Esophagus muscularis mucosa (tissue), 4 donors: ENCODE measurements at regions not wholly inside any gene's neighbourhood (a gene's known extent, or its start where the extent isn't known, plus 50 kb on each side); places are given as distances from the start of the nearest gene placed in this dataset.

Experiments used
- DNase-seq: peaks from one replicate; pipeline ENCODE4 v3.0.0-alpha.2; 2017; ENCODE audit errors: extremely low spot score
- H3K27ac ChIP-seq, 4 donors: fragments of 200-600 bp; sonication (generic); replicated peaks in 1 of 4; 1 replicate in 3 of 4; 2 replicates in 1 of 4; pipeline ENCODE4 v1.5.1; 2016 to 2019; ENCODE audit warnings: mild to moderate bottlenecking in 1 of 4
- H3K27me3 ChIP-seq, 4 donors: fragments of 200-600 bp; sonication (generic); one replicate each; pipeline versions ENCODE4 v1.5.1 to v1.6.0; 2016 to 2019
- H3K36me3 ChIP-seq, 4 donors: fragments of 200-600 bp; sonication (generic); one replicate each; pipeline ENCODE4 v1.5.1; 2016 to 2019
- H3K4me1 ChIP-seq, 4 donors: fragments of 200-600 bp; sonication (generic); one replicate each; pipeline ENCODE4 v1.5.1; 2016 to 2019
- H3K4me3 ChIP-seq, 4 donors: fragments of 200-600 bp; sonication (generic); 1 replicate in 2 of 4; 2 replicates in 2 of 4; pipeline ENCODE4 v1.5.1; 2016 to 2019; ENCODE audit warnings: mild to moderate bottlenecking in 4 of 4, moderate library complexity in 1 of 4
- H3K9me3 ChIP-seq, 4 donors: fragments of 200-600 bp; sonication (generic); 1 replicate in 3 of 4; 2 replicates in 1 of 4; pipeline ENCODE4 v1.5.1; 2016 to 2019
- EP300 ChIP-seq: sonication (generic); formaldehyde crosslinking; IDR thresholded peaks from one replicate; pipeline ENCODE4 v1.6.1; 2017; ENCODE audit warnings: antibody characterized with exemption
- POLR2A ChIP-seq: fragments of 450-650 bp; IDR thresholded peaks from one replicate; pipeline ENCODE4 v1.6.1; 2017; ENCODE audit warnings: antibody characterized with exemption, moderate library complexity, mild to moderate bottlenecking, low read depth
- POLR2AphosphoS5 ChIP-seq, 2 donors: sonication (generic); formaldehyde crosslinking; IDR thresholded peaks; one replicate each; pipeline ENCODE4 v1.6.1; 2017; ENCODE audit warnings: antibody characterized with exemption in 2 of 2
- WGBS: methylation state at CpG from one replicate; pipeline ENCODE4 v1.1.5; 2018; 5-methylcytosine and 5-hydroxymethylcytosine counted together
- intact Hi-C: fragments of 100-400 bp; cut with DNase I; formaldehyde crosslinking; loops from one replicate; pipeline ENCODE4 v1.15.1; 2023
- TF ChIP-seq, protein P1 (sequence below), 3 experiments: fragments of 200-600 bp in 2 of 3; fragments of 450-650 bp in 1 of 3; sonication (generic) in 2 of 3; IDR thresholded peaks; one replicate each; pipeline ENCODE4 v1.5.1; 2017 to 2019; ENCODE audit warnings: antibody characterized with exemption in 3 of 3, mild to moderate bottlenecking in 2 of 3, moderate library complexity in 1 of 3

DNA sequence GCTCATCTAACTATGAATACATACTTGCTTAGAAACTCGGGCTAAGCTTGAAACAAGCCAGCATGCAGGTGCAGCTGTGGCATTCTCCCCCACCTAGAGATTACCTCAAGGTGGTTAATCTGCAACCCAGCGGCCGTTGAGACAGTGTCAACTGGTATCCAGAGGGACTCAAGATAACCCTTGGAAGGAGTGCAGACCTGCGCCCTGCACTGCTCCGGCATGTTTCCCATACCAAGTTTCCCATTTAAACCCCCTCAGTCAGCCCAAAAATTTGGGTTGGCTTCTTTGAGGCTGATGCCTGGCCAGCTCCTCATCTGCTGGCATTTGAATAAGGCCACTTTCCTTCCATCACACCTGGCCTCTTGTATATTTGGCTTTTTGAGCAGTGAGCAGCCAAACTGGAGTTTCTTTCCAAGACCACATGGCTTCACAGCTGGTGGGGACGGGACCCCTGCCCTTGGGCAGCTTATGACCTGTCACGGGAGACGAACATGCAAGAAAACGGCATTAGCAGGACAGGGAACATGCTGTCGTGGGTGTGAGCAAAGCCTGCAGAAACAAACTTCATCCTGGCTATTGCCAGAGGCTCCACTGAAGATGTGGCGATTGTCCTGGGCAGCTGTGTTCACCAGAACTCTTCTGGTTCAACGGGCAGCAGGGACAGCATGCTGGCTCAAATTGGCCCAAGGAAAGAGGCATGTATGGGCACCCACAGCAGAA is 98.2 kb downstream of the PLXNA1 start:
- no peak overlapping the region for H3K27ac ChIP-seq
- WGBS: 73% methylated on average over 12 of the region's 12 CpGs
- TF ChIP-seq POLR2AphosphoS5 (IDR thresholded peaks at IDR 0.05): no peak
- TF ChIP-seq, protein P1, sequence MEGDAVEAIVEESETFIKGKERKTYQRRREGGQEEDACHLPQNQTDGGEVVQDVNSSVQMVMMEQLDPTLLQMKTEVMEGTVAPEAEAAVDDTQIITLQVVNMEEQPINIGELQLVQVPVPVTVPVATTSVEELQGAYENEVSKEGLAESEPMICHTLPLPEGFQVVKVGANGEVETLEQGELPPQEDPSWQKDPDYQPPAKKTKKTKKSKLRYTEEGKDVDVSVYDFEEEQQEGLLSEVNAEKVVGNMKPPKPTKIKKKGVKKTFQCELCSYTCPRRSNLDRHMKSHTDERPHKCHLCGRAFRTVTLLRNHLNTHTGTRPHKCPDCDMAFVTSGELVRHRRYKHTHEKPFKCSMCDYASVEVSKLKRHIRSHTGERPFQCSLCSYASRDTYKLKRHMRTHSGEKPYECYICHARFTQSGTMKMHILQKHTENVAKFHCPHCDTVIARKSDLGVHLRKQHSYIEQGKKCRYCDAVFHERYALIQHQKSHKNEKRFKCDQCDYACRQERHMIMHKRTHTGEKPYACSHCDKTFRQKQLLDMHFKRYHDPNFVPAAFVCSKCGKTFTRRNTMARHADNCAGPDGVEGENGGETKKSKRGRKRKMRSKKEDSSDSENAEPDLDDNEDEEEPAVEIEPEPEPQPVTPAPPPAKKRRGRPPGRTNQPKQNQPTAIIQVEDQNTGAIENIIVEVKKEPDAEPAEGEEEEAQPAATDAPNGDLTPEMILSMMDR (IDR thresholded peaks at IDR 0.05): no peak
- no peak for TF ChIP-seq POLR2A
- TF ChIP-seq EP300: no peak
- no peaks in the 10 kb centered on the region for H3K36me3 ChIP-seq
- no peaks in the 10 kb centered on the region for H3K4me1 ChIP-seq
- DNase-seq: no peak
- H3K9me3 ChIP-seq: no peaks in the 10 kb centered on the region
- H3K4me3 ChIP-seq: no peak overlapping the region
- intact Hi-C loops: no loop called here
- H3K27me3 ChIP-seq: no peaks in the 10 kb centered on the region

DNA sequence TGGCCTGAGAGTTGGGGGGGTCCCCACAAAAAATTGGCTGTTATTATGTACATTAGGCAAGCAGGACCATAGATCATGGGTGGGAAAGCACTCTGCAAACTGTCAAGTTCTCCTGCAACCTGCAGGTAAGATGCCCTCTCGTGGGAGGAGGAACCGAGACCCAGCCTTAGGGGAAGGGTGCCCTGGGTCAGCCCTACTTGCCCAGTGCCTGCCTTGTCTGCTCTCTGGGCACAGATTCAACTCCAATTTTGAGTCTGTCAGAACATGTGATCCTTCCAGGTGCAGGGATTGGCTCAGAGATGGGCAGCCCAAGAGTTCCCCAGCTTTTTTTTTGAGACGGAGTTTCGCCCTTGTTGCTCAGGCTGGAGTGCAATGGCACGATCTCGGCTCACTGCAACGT is 99.2 kb downstream of the PLXNA1 start:
- intact Hi-C loops: no loop called here
- no peak overlapping the region for H3K4me3 ChIP-seq
- no peaks in the 10 kb centered on the region for H3K27me3 ChIP-seq
- no peak overlapping the region for H3K27ac ChIP-seq
- H3K4me1 ChIP-seq: no peaks in the 10 kb centered on the region
- no peak for TF ChIP-seq EP300
- no peak for TF ChIP-seq POLR2AphosphoS5 (IDR thresholded peaks at IDR 0.05)
- no peak for TF ChIP-seq POLR2A
- TF ChIP-seq, protein P1 (IDR thresholded peaks at IDR 0.05): no peak
- DNase-seq: no peak
- H3K9me3 ChIP-seq: no peaks in the 10 kb centered on the region
- 88% methylated on average over 7 of the region's 7 CpGs for WGBS
- H3K36me3 ChIP-seq: no peaks in the 10 kb centered on the region

DNA sequence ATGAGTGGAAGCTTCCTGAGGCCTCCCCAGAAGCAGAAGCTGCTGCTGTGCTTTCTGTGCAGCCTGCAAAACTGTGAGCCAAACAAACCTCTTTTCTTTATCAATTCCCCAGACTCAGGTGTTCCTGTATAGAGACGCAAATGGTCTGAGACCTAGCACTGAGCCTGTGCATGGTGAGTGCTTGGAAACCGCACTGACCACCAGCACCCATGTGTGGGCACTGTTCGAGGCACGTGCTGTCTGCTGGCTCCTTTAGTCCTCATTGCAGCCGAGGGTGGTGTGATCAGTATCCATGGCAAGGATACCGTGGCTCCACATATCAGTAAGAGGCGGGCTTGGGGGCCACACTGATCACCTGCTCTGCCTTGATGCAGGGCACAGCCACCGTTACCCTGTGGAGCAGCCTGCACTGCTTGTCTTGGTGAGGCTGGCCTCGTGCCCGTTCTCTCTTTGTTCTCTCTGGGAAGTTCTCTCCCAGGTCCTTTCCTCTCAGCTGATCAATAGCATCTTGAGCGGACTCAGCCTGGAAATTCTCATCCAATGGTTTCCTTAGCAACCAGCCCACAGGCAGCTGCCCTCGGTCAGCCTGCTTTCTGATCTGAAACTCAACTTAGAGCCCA is 101.0 kb downstream of the PLXNA1 start:
- no peaks in the 10 kb centered on the region for H3K4me1 ChIP-seq
- H3K36me3 ChIP-seq: no peaks in the 10 kb centered on the region
- no peak overlapping the region for H3K4me3 ChIP-seq
- TF ChIP-seq POLR2A (no peak), POLR2AphosphoS5 (IDR thresholded peaks at IDR 0.05) (no peak), EP300 (no peak)
- TF ChIP-seq, protein P1 (IDR thresholded peaks at IDR 0.05): no peak
- DNase-seq: no peak
- intact Hi-C loops: no loop called here
- WGBS: 67% methylated on average over 11 of the region's 12 CpGs
- H3K27me3 ChIP-seq: peaks cover 0 to 5% (median 0%) of the 10 kb centered on the region in 4 donors
- no peaks in the 10 kb centered on the region for H3K9me3 ChIP-seq
- no peak overlapping the region for H3K27ac ChIP-seq

DNA sequence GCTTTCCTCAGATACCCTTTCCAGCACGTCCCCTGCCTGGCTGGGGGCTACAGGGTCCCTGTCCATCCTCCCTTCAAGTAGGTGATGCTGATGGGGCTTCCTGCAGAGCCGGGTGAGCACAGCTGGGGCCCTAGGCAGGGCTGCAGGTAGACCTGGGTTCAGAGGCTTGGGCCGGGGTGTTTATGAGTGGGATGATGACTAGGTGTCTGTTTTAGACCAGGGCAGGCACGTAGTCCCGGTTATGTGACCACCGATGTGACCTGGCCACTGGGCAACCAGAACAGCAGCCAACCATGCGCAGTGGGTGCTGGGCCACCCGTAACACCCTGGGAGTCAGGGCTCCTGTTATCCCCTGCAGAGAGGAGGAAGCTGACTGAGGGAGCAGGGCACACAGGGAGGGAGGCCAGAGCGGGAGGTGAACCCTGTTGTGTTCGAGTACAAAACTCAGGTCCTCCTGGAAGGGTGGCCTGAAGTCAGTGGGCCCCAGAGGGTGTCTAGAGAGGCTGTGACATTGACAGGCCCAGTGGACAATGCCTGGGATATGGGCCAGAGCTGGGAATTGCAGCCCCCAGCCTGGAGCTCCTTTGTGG is 101.6 kb downstream of the PLXNA1 start:
- Histone ChIP-seq H3K4me3 (no peak overlapping the region), H3K27ac (no peak overlapping the region), H3K27me3 (peaks cover 0 to 5% (median 0%) of the 10 kb centered on the region in 4 donors), H3K4me1 (no peaks in the 10 kb centered on the region), H3K36me3 (no peaks in the 10 kb centered on the region), H3K9me3 (no peaks in the 10 kb centered on the region)
- TF ChIP-seq, protein P1 (IDR thresholded peaks at IDR 0.05): no peak
- no peak for TF ChIP-seq POLR2A
- TF ChIP-seq POLR2AphosphoS5 (IDR thresholded peaks at IDR 0.05): no peak
- intact Hi-C loops: no loop called here
- no peak for DNase-seq
- WGBS: 79% methylated on average over 10 of the region's 10 CpGs
